SHP77 treated with DMSO at 0.1 percent for 48 hours (cell line): ENCODE measurements at regions not wholly inside any gene's neighbourhood (a gene's known extent, or its start where the extent isn't known, plus 50 kb on each side); places are given as distances from the start of the nearest gene placed in this dataset.

Experiments
- DNase-seq: peaks from one replicate; lab custom pipeline; 2025; lab: John Stamatoyannopoulos, UW

GRCh38 chr5:174335682-174336364 lies 290.3 kb downstream of the NSG2 start:
- no peak for DNase-seq

GRCh38 chr5:174336479-174336878 lies 291.0 kb downstream of the NSG2 start:
- no peak for DNase-seq

- DNase-seq: no peak
These were observed 292.0 kb downstream of the NSG2 start for GRCh38 chr5:174337276-174338184.

GRCh38 chr5:174338185-174339010 lies 292.9 kb downstream of the NSG2 start:
- DNase-seq: no peak

- no peak for DNase-seq
These were observed 293.6 kb downstream of the NSG2 start for GRCh38 chr5:174339130-174339529.

- DNase-seq: no peak
These were observed 294.7 kb downstream of the NSG2 start for GRCh38 chr5:174340226-174340625.

- no peak for DNase-seq
These were observed 297.2 kb downstream of the NSG2 start for GRCh38 chr5:174342696-174343095.

- DNase-seq: no peak
These were observed 298.3 kb downstream of the NSG2 start for GRCh38 chr5:174343826-174344225.

GRCh38 chr5:174344335-174344734 lies 298.8 kb downstream of the NSG2 start:
- DNase-seq: no peak

GRCh38 chr5:174347183-174347582 lies 301.7 kb downstream of the NSG2 start:
- no peak for DNase-seq

- DNase-seq: no peak
These were observed 302.9 kb downstream of the NSG2 start for GRCh38 chr5:174348311-174348981.

GRCh38 chr5:174352681-174353080 lies 307.2 kb downstream of the NSG2 start:
- DNase-seq: no peak

GRCh38 chr5:174354571-174354970 lies 309.1 kb downstream of the NSG2 start:
- DNase-seq: no peak

- no peak for DNase-seq
These were observed 309.7 kb downstream of the NSG2 start for GRCh38 chr5:174355208-174355612.

- DNase-seq: no peak
These were observed 310.5 kb downstream of the NSG2 start for GRCh38 chr5:174355995-174356394.

- DNase-seq: no peak
These were observed 311.0 kb downstream of the NSG2 start for GRCh38 chr5:174356536-174356935.

- no peak for DNase-seq
These were observed 312.8 kb downstream of the NSG2 start for GRCh38 chr5:174358276-174358675.

- DNase-seq: no peak
These were observed 313.6 kb downstream of the NSG2 start for GRCh38 chr5:174359071-174359470.

- DNase-seq: no peak
These were observed 317.0 kb downstream of the NSG2 start for GRCh38 chr5:174362514-174362913.

GRCh38 chr5:174363934-174364333 lies 318.4 kb downstream of the NSG2 start:
- DNase-seq: no peak

- no peak for DNase-seq
These were observed 319.2 kb downstream of the NSG2 start for GRCh38 chr5:174364676-174365075.

- DNase-seq: no peak
These were observed 326.1 kb downstream of the NSG2 start for GRCh38 chr5:174371600-174372094.
